IMR-90 (cell line): ENCODE measurements at regions not wholly inside any gene's neighbourhood (a gene's known extent, or its start where the extent isn't known, plus 50 kb on each side); places are given as distances from the start of the nearest gene placed in this dataset.

Experiments used
- ATAC-seq: fragments of 200-7000 bp; cut with Tn5 transposase; 2 replicates; pipeline ENCODE4 v1.9.1; 2020; ENCODE audit warnings: low read depth, mild to moderate bottlenecking, moderate library complexity
- BruUV-seq: library from RNA; stranded (reverse); fragments of 400-500 nt; replicated peaks from 2 replicates; lab custom pipeline; 2021; lab: Mats Ljungman, UMichigan
- CTCF ChIA-PET: fragments of 300-600 bp; formaldehyde crosslinking; extraction: SDS; loops from one replicate; lab custom pipeline; 2021; ENCODE audit warnings: antibody characterized with exemption; lab: Yijun Ruan, JAX
- POLR2A ChIA-PET: fragments of 300-600 bp; sonication (Branson Sonifier 250); formaldehyde crosslinking; loops from one replicate; lab custom pipeline; 2022; ENCODE audit warnings: antibody characterized with exemption; ENCODE audit not compliant: unreplicated experiment; lab: Charles Lee
- DNase-seq: peaks from one replicate; pipeline ENCODE4 v3.0.0; 2013
- H2AFZ ChIP-seq: replicated peaks from 2 replicates; pipeline ENCODE3; 2013; ENCODE audit warnings: low read length, mild to moderate bottlenecking; ENCODE audit not compliant: poor library complexity
- H2AK5ac ChIP-seq: 2 replicates; pipeline ENCODE4 v1.6.1; 2013; ENCODE audit warnings: low read depth, low read length, inconsistent platforms
- H2AK9ac ChIP-seq: replicated peaks from 2 replicates; pipeline ENCODE3; 2013; ENCODE audit warnings: mild to moderate bottlenecking, low read depth, low read length, moderate library complexity; ENCODE audit not compliant: poor library complexity
- H2BK120ac ChIP-seq: 2 replicates; pipeline ENCODE4 v1.6.1; 2013; ENCODE audit warnings: low read depth, low read length, inconsistent platforms
- H2BK15ac ChIP-seq: 3 replicates; pipeline ENCODE4 v1.6.1; 2013; ENCODE audit warnings: low read depth, low read length, inconsistent platforms
- H2BK20ac ChIP-seq: 2 replicates; pipeline ENCODE4 v1.6.1; 2013; ENCODE audit warnings: low read depth, mild to moderate bottlenecking, inconsistent platforms, low read length, moderate library complexity
- H2BK5ac ChIP-seq: 2 replicates; pipeline ENCODE4 v1.6.1; 2013; ENCODE audit warnings: mild to moderate bottlenecking, low read depth, low read length, inconsistent platforms; ENCODE audit not compliant: poor library complexity, severe bottlenecking
- H3K14ac ChIP-seq: replicated peaks from 2 replicates; pipeline ENCODE4 v1.6.1; 2013; ENCODE audit warnings: low read depth, low read length, inconsistent platforms
- H3K18ac ChIP-seq: 2 replicates; pipeline ENCODE4 v1.6.1; 2013; ENCODE audit warnings: low read depth, low read length, control low read depth
- H3K23ac ChIP-seq: 2 replicates; pipeline ENCODE4 v1.6.1; 2013; ENCODE audit warnings: low read depth, low read length, inconsistent platforms
- H3K27ac ChIP-seq: 2 replicates; pipeline ENCODE4 v1.5.1; 2013; ENCODE audit warnings: mild to moderate bottlenecking, control low read depth, low read length; ENCODE audit not compliant: insufficient read depth
- H3K27me3 ChIP-seq: 2 replicates; pipeline ENCODE4 v1.6.1; 2013; ENCODE audit warnings: low read length; ENCODE audit not compliant: control insufficient read depth, insufficient read depth
- H3K36me3 ChIP-seq: 2 replicates; pipeline ENCODE4 v1.6.1; 2013; ENCODE audit warnings: low read length, mixed read lengths; ENCODE audit not compliant: control insufficient read depth, insufficient read depth
- H3K4ac ChIP-seq: 2 replicates; pipeline ENCODE4 v1.6.1; 2013; ENCODE audit warnings: low read depth, low read length, inconsistent platforms
- H3K4me1 ChIP-seq: 2 replicates; pipeline ENCODE4 v1.6.1; 2013; ENCODE audit warnings: low read length, mixed read lengths; ENCODE audit not compliant: control insufficient read depth, insufficient read depth
- H3K4me2 ChIP-seq: 2 replicates; pipeline ENCODE4 v1.6.1; 2013; ENCODE audit warnings: low read depth, mild to moderate bottlenecking, control low read depth, low read length, moderate library complexity
- H3K4me3 ChIP-seq: 2 replicates; pipeline ENCODE4 v1.5.1; 2013; ENCODE audit warnings: low read depth, mild to moderate bottlenecking, control low read depth, low read length, moderate library complexity; ENCODE audit not compliant: insufficient read depth
- H3K56ac ChIP-seq: 2 replicates; pipeline ENCODE4 v1.6.1; 2013; ENCODE audit warnings: low read length, inconsistent platforms; ENCODE audit not compliant: insufficient read depth; ENCODE audit errors: extremely low read depth
- H3K79me1 ChIP-seq, 2 experiments: 2 replicates each; pipeline ENCODE4 v1.6.1; 2013; ENCODE audit warnings: low read length in 2 of 2, inconsistent platforms in 1 of 2, low read depth in 1 of 2
- H3K9ac ChIP-seq: 2 replicates; pipeline ENCODE4 v1.6.1; 2013; ENCODE audit warnings: low read depth, low read length, control low read depth
- H3K9me1 ChIP-seq: 2 replicates; pipeline ENCODE4 v1.6.1; 2013; ENCODE audit warnings: low read length, inconsistent platforms; ENCODE audit not compliant: insufficient read depth
- H3K9me3 ChIP-seq: 2 replicates; pipeline ENCODE4 v1.6.1; 2013; ENCODE audit warnings: low read length; ENCODE audit not compliant: control insufficient read depth, insufficient read depth
- H4K20me1 ChIP-seq: 2 replicates; pipeline ENCODE4 v1.6.1; 2013; ENCODE audit warnings: low read length, inconsistent platforms; ENCODE audit not compliant: insufficient read depth
- H4K5ac ChIP-seq: 2 replicates; pipeline ENCODE4 v1.6.1; 2013; ENCODE audit warnings: mild to moderate bottlenecking, low read depth, low read length, control low read depth
- H4K8ac ChIP-seq, 2 experiments: 2 replicates each; pipeline ENCODE4 v1.6.1; 2013; ENCODE audit warnings: low read depth in 2 of 2, low read length in 2 of 2, control low read depth in 1 of 2, inconsistent platforms in 1 of 2
- H4K91ac ChIP-seq: 2 replicates; pipeline ENCODE4 v1.6.1; 2013; ENCODE audit warnings: low read depth, low read length, inconsistent platforms; ENCODE audit not compliant: insufficient read depth
- BHLHE40 ChIP-seq: fragments of 150-350 bp; IDR thresholded peaks from 2 replicates; pipeline ENCODE4 v1.6.1; 2016; ENCODE audit warnings: mild to moderate bottlenecking, low read depth, low read length
- CEBPB ChIP-seq: IDR thresholded peaks from 2 replicates; pipeline ENCODE4 v1.6.1; 2012; ENCODE audit warnings: low read depth, low read length, improper control_type of control experiment
- CTCF ChIP-seq: conservative IDR thresholded peaks from 2 replicates; pipeline ENCODE4 v1.5.1; 2012; ENCODE audit warnings: mild to moderate bottlenecking, low read depth, low read length, improper control_type of control experiment
- MAZ ChIP-seq: IDR thresholded peaks from 2 replicates; pipeline ENCODE4 v1.6.1; 2012; ENCODE audit warnings: low read depth, mild to moderate bottlenecking, low read length, improper control_type of control experiment, moderate library complexity, borderline replicate concordance
- NFE2L2 ChIP-seq: fragments of 150-350 bp; IDR thresholded peaks from 2 replicates; pipeline ENCODE4 v1.6.1; 2016; ENCODE audit warnings: low read depth, mild to moderate bottlenecking, low read length
- RFX5 ChIP-seq: IDR thresholded peaks from 2 replicates; pipeline ENCODE4 v1.8.0; 2012; ENCODE audit warnings: low read depth, mild to moderate bottlenecking, low read length, moderate library complexity
- USF2 ChIP-seq: fragments of 150-350 bp; IDR thresholded peaks from 2 replicates; pipeline ENCODE4 v1.6.1; 2017; ENCODE audit warnings: mild to moderate bottlenecking, antibody characterized with exemption, low read length, low read depth
- WGBS, 2 experiments: methylation state at CpG; one replicate each; pipeline versions ENCODE4 v1.1.5 to v1.1.7; 2013; ENCODE audit warnings: missing lambda C conversion rate in 2 of 2; ENCODE audit not compliant: insufficient read length in 1 of 2; ENCODE audit errors: extremely low coverage in 2 of 2; 5-methylcytosine and 5-hydroxymethylcytosine counted together
- dilution Hi-C: fragments of 300-500 bp; cut with HindIII; formaldehyde crosslinking; loops from one replicate; pipeline ENCODE4 v1.14.3; 2018; ENCODE audit warnings: low sequenced_read_pairs; ENCODE audit not compliant: unreplicated experiment
- in situ Hi-C: fragments of 300-500 bp; cut with MboI; formaldehyde crosslinking; loops from 3 replicates; pipeline ENCODE4 v1.14.3; 2019; ENCODE audit warnings: low sequenced_read_pairs, inconsistent platforms, mixed read lengths
- intact Hi-C: fragments of 100-400 bp; cut with micrococcal nuclease; formaldehyde crosslinking; loops from 2 replicates; pipeline ENCODE4 v1.10.0; 2022

- no peak overlapping the region for H3K4ac ChIP-seq
- POLR2A ChIA-PET: no interaction called here
- no peak overlapping the region for H3K14ac ChIP-seq
- H2BK120ac ChIP-seq: no peak overlapping the region
- dilution Hi-C loops: no loop called here
- in situ Hi-C loops: no loop called here
- H2BK15ac ChIP-seq: no peak overlapping the region
- H3K27ac ChIP-seq: no peak overlapping the region
- no peak overlapping the region for H2BK20ac ChIP-seq
- no peak overlapping the region for H3K4me3 ChIP-seq
- no peaks in the 10 kb centered on the region for H3K36me3 ChIP-seq
- intact Hi-C loops: no loop called here
- H4K91ac ChIP-seq: no peak overlapping the region
- no peaks in the 10 kb centered on the region for H4K20me1 ChIP-seq
- no peak overlapping the region for H3K9ac ChIP-seq
- DNase-seq (no peak), ATAC-seq (no peak)
- no peak overlapping the region for H2AK5ac ChIP-seq
- H3K4me1 ChIP-seq: no peaks in the 10 kb centered on the region
- no TSS peak for BruUV-seq
- no peak overlapping the region for H2AFZ ChIP-seq
- no peak overlapping the region for H2BK5ac ChIP-seq
- no peak overlapping the region for H3K4me2 ChIP-seq
- H3K9me1 ChIP-seq: no peaks in the 10 kb centered on the region
- no peaks in the 10 kb centered on the region for H3K27me3 ChIP-seq
- H3K9me3 ChIP-seq: no peaks in the 10 kb centered on the region
- H3K23ac ChIP-seq: no peak overlapping the region
- no peak overlapping the region for H2AK9ac ChIP-seq
- H4K8ac ChIP-seq: no peak overlapping the region
- H3K79me1 ChIP-seq: no peaks in the 10 kb centered on the region
- H3K18ac ChIP-seq: no peak overlapping the region
- WGBS, 2 experiments: 40% methylated on average over 1 of the region's 3 CpGs; no CpG with 5 or more reads in 1 of the 2 experiments
- no peak overlapping the region for H4K5ac ChIP-seq
- CTCF ChIA-PET: no interaction called here
- no peak overlapping the region for H3K56ac ChIP-seq
- TF ChIP-seq CTCF (no peak), NFE2L2 (no peak), CEBPB (no peak), BHLHE40 (no peak), MAZ (no peak), RFX5 (no peak), USF2 (no peak)
Measured at GRCh38 chr1:30537279-30537678, 186.1 kb downstream of the MATN1 start.
